NCI-H2227 (cell line): ENCODE measurements at regions not wholly inside any gene's neighbourhood (a gene's known extent, or its start where the extent isn't known, plus 50 kb on each side); places are given as distances from the start of the nearest gene placed in this dataset.

ENCODE experiments used
- DNase-seq: peaks from one replicate; lab custom pipeline; 2025; ENCODE audit not compliant: unreplicated experiment; lab: John Stamatoyannopoulos, UW

DNA sequence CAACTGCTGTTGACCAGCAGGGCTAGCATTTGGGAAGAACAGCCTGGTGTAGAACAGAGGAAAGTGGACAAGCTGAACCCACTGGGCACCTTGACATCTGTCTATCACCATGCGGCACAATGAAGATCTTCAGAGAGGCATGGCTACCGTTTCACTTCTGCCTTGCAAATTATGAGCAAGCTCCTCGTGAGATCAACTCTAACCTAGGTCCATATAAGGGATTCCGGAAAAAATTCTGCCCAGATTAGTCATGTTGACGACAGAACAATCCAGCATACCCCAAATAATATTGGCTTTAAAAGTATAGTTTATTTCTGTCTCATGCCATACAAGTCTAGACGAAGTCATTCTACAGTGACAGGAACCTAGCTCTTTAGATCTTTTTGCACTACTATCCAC lies 91.6 kb upstream of the ATF7IP start:
- no peak for DNase-seq

- no peak for DNase-seq
Measured at GRCh38 chr12:14275111-14275510, 90.4 kb upstream of the ATF7IP start.

GRCh38 chr12:14275886-14276285 lies 89.6 kb upstream of the ATF7IP start:
- no peak for DNase-seq

GRCh38 chr12:14278294-14278953 lies 87.1 kb upstream of the ATF7IP start:
- DNase-seq: no peak

- DNase-seq: no peak
Measured at GRCh38 chr12:14279845-14280244, 85.6 kb upstream of the ATF7IP start.

DNA sequence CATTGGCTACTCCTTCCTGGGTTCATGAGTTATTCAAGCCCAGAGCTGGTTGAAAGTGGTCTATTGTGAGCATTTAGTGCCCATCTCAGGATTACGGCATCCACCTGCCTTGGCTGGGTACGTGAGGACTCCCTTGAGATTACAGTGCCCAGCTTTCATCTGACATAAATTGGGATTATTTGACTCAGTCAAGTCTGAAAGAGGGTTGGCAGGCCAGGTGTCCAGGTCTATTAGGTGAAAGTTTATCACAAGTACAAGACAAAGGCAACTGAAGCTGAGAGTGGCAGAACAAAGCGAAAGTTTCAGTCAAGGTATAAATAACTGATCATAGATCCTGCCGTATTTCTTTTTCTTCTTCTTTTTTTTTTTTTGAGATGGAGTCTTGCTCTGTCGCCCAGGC lies 84.6 kb upstream of the ATF7IP start:
- DNase-seq: no peak

GRCh38 chr12:14281539-14281938 lies 83.9 kb upstream of the ATF7IP start:
- no peak for DNase-seq

DNA sequence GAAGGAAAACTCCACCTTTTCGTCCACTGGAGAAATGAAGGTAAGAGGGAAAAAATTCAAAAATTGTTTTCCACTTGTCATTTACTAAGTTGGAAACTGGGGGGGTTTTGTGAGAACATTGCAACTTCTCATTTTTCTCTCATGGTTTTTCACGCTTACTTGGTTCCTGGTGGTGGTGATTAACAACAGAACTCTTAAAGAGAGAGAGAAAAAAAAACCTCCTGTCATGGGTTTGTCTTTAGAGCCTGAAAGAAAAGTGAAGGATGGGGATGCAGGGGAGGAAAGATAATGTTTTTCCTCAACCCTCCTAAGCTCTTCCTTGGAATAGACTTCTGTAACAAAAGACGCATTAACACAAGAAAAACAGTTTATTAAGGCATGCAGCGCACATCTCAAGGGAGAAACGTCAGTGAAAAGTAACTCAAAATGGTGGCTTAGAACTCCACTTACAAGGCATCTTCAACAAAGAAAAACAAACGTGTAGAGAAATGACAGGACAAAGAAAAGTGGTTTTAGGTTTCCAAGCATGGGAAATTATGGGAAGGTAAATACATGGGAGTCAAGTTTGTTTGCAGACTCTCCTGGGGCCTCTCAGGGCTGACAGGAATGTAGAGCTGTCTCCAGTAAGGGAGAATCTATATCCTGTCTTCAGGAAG lies 81.9 kb upstream of the ATF7IP start:
- no peak for DNase-seq

DNA sequence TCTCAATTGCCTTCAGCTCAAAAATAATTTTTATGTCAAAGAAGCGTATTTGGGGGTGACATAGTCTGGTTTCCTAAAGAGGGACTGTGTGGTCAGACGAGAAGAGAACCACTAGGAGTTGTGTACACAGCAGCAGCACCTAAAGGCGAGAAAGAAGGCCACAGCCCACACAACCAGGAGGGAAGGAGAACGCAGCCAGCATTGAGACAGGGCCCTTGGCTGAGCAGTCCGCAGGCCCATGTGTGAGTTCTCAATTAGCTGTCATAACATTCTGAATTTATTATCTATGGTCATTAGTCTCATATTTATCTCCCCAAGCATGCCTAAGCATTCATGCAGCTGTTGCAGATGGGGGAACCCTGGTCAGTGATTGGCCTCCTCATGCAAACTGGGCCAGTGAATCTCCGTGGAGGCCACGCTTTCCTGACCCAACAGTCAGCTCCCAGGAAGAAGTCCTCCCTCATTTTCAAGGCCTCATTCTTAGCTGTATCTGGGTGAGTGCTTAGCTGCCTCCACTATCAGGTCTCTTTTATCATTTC lies 81.2 kb upstream of the ATF7IP start:
- DNase-seq: no peak

GRCh38 chr12:14289601-14290000 lies 75.9 kb upstream of the ATF7IP start:
- DNase-seq: no peak

DNA sequence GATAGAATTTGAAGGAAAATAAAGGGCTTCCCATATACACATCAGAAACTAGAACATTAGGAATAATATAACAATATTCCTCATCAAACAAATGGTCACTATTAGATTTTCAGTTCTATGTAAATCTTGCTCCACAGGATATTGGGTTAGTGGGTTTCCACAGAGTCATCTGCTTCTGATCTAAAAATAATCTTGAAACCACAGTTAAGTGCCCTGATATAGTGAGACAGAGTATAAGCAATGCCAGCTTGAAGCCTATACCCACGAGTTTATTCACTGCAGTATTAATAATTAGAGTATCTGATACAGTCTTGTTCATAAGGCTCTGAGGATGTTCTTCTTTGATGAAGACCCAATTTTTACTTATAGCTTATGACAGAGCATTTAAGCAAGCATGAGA lies 74.5 kb upstream of the ATF7IP start:
- no peak for DNase-seq

- DNase-seq: no peak
Measured at GRCh38 chr12:14303661-14304155, 61.8 kb upstream of the ATF7IP start.

GRCh38 chr12:14307004-14307403 lies 58.5 kb upstream of the ATF7IP start:
- DNase-seq: no peak

GRCh38 chr12:14308516-14308915 lies 57.0 kb upstream of the ATF7IP start:
- no peak for DNase-seq

- DNase-seq: no peak
Measured at GRCh38 chr12:14310866-14311265, 54.6 kb upstream of the ATF7IP start.

GRCh38 chr12:14313379-14314138 lies 51.9 kb upstream of the ATF7IP start:
- no peak for DNase-seq

- DNase-seq: no peak
Measured at GRCh38 chr12:14314801-14315200, 50.7 kb upstream of the ATF7IP start.

- DNase-seq: no peak
Measured at GRCh38 chr12:14315501-14315900, 50.0 kb upstream of the ATF7IP start.
